ENCODE measurements at regions not wholly inside any gene's neighbourhood (a gene's known extent, or its start where the extent isn't known, plus 50 kb on each side); places are given as distances from the start of the nearest gene placed in this dataset.
"Not testable (repeated sequence)": the region's sequence is repeated elsewhere in the genome, so short reads cannot be mapped to it uniquely, and the experiment has no call there.

GRCh38 chr12:115296613-115297198 lies 612.7 kb upstream of the TBX3 start:
- DNase-seq: no peak

- no peak for DNase-seq
These were observed 611.9 kb upstream of the TBX3 start for GRCh38 chr12:115295886-115296285.

- no peak for DNase-seq
These were observed 610.6 kb upstream of the TBX3 start for GRCh38 chr12:115294453-115295133.

- DNase-seq: not testable (repeated sequence)
These were observed 601.5 kb upstream of the TBX3 start for GRCh38 chr12:115285429-115285828.

- no peak for DNase-seq
These were observed 589.5 kb upstream of the TBX3 start for GRCh38 chr12:115273456-115273855.

- no peak for DNase-seq
These were observed 584.5 kb upstream of the TBX3 start for GRCh38 chr12:115268451-115268850.

- no peak for DNase-seq
These were observed 583.9 kb upstream of the TBX3 start for GRCh38 chr12:115267891-115268290.

GRCh38 chr12:115267464-115267863 lies 583.5 kb upstream of the TBX3 start:
- no peak for DNase-seq

GRCh38 chr12:115264605-115265004 lies 580.6 kb upstream of the TBX3 start:
- DNase-seq: no peak

GRCh38 chr12:115261691-115262398 lies 577.9 kb upstream of the TBX3 start:
- peak; percentile 24 for DNase-seq

GRCh38 chr12:115260762-115261675 lies 577.0 kb upstream of the TBX3 start:
- DNase-seq: no peak

GRCh38 chr12:115259968-115260747 lies 576.2 kb upstream of the TBX3 start:
- peak; percentile 66 for DNase-seq

- DNase-seq: no peak
These were observed 573.8 kb upstream of the TBX3 start for GRCh38 chr12:115257791-115258190.

- no peak for DNase-seq
These were observed 572.0 kb upstream of the TBX3 start for GRCh38 chr12:115255962-115256361.

GRCh38 chr12:115255257-115255656 lies 571.3 kb upstream of the TBX3 start:
- DNase-seq: no peak

GRCh38 chr12:115253049-115253448 lies 569.1 kb upstream of the TBX3 start:
- DNase-seq: no peak

- no peak for DNase-seq
These were observed 567.8 kb upstream of the TBX3 start for GRCh38 chr12:115251727-115252126.

GRCh38 chr12:115249671-115250278 lies 565.8 kb upstream of the TBX3 start:
- no peak for DNase-seq

- DNase-seq: no peak
These were observed 561.0 kb upstream of the TBX3 start for GRCh38 chr12:115245020-115245419.

- DNase-seq: no peak
These were observed 560.1 kb upstream of the TBX3 start for GRCh38 chr12:115243933-115244628.

- DNase-seq: no peak
These were observed 556.3 kb upstream of the TBX3 start for GRCh38 chr12:115240251-115240650.
